Mesendoderm (in vitro differentiated cells): ENCODE measurements at regions not wholly inside any gene's neighbourhood (a gene's known extent, or its start where the extent isn't known, plus 50 kb on each side); places are given as distances from the start of the nearest gene placed in this dataset.

ENCODE experiments used
- DNase-seq: peaks from one replicate; pipeline ENCODE4 v3.0.0; 2013
- H2AK5ac ChIP-seq: 2 replicates; pipeline ENCODE4 v1.6.1; 2013; ENCODE audit warnings: low read length, inconsistent platforms
- H2BK120ac ChIP-seq: 2 replicates; pipeline ENCODE4 v1.6.1; 2013; ENCODE audit warnings: low read depth, mild to moderate bottlenecking, low read length, moderate library complexity, mixed read lengths
- H2BK15ac ChIP-seq: replicated peaks from 2 replicates; pipeline ENCODE4 v1.6.1; 2013; ENCODE audit warnings: low read depth, mild to moderate bottlenecking, moderate library complexity
- H2BK5ac ChIP-seq: 2 replicates; pipeline ENCODE4 v1.6.1; 2013; ENCODE audit warnings: low read length, inconsistent platforms
- H3K18ac ChIP-seq: 2 replicates; pipeline ENCODE4 v1.6.1; 2013; ENCODE audit warnings: mild to moderate bottlenecking, low read length, mixed read lengths
- H3K23ac ChIP-seq: one replicate; pipeline ENCODE4 v1.6.1; 2013; ENCODE audit warnings: low read length
- H3K27ac ChIP-seq: 2 replicates; pipeline ENCODE4 v1.5.1; 2013; ENCODE audit warnings: low read depth, mild to moderate bottlenecking, inconsistent platforms, low read length, moderate library complexity
- H3K27me3 ChIP-seq: 2 replicates; pipeline ENCODE4 v1.6.1; 2013; ENCODE audit warnings: low read length, control low read depth, mild to moderate bottlenecking, inconsistent platforms; ENCODE audit not compliant: insufficient read depth, poor library complexity
- H3K36me3 ChIP-seq: 2 replicates; pipeline ENCODE4 v1.6.1; 2013; ENCODE audit warnings: low read length, inconsistent platforms; ENCODE audit not compliant: control insufficient read depth, insufficient read depth
- H3K4ac ChIP-seq: one replicate; pipeline ENCODE4 v1.6.1; 2013; ENCODE audit warnings: low read depth, mild to moderate bottlenecking, low read length, moderate library complexity
- H3K4me1 ChIP-seq: 2 replicates; pipeline ENCODE4 v1.6.1; 2013; ENCODE audit warnings: low read depth, low read length, inconsistent platforms; ENCODE audit not compliant: control insufficient read depth
- H3K4me2 ChIP-seq: 2 replicates; pipeline ENCODE4 v1.6.1; 2013; ENCODE audit warnings: low read length
- H3K4me3 ChIP-seq: 2 replicates; pipeline ENCODE4 v1.5.1; 2013; ENCODE audit warnings: mild to moderate bottlenecking, low read length
- H3K56ac ChIP-seq: one replicate; pipeline ENCODE4 v1.6.1; 2013; ENCODE audit warnings: low read length
- H3K79me1 ChIP-seq: 2 replicates; pipeline ENCODE4 v1.6.1; 2013; ENCODE audit warnings: low read length, inconsistent platforms
- H3K79me2 ChIP-seq: 2 replicates; pipeline ENCODE4 v1.6.1; 2013; ENCODE audit warnings: mild to moderate bottlenecking, low read length; ENCODE audit not compliant: control insufficient read depth, insufficient read depth
- H3K9ac ChIP-seq: 2 replicates; pipeline ENCODE4 v1.6.1; 2013; ENCODE audit warnings: low read length, inconsistent platforms
- H4K5ac ChIP-seq: one replicate; pipeline ENCODE4 v1.6.1; 2013; ENCODE audit warnings: low read length
- H4K8ac ChIP-seq: one replicate; pipeline ENCODE4 v1.6.1; 2013; ENCODE audit warnings: low read depth, mild to moderate bottlenecking, control low read depth, low read length, moderate library complexity
- WGBS: extraction: QIAGEN DNeasy Blood & Tissue Kit; methylation state at CpG from one replicate; pipeline ENCODE4 v1.1.7; 2013; ENCODE audit warnings: low lambda C conversion rate, missing lambda C conversion rate; ENCODE audit not compliant: insufficient coverage; ENCODE audit errors: extremely low coverage; 5-methylcytosine and 5-hydroxymethylcytosine counted together

GRCh38 chr14:35993684-35993960 lies 167.5 kb downstream of the BRMS1L start:
- no peak overlapping the region for H3K27ac ChIP-seq
- no peaks in the 10 kb centered on the region for H3K27me3 ChIP-seq
- no peaks in the 10 kb centered on the region for H3K79me1 ChIP-seq
- H3K4ac ChIP-seq, result no peak overlapping the region
- H3K79me2 ChIP-seq, result no peaks in the 10 kb centered on the region
- H4K5ac ChIP-seq, result no peak overlapping the region
- no peak overlapping the region for H3K18ac ChIP-seq
- H3K4me1 ChIP-seq, result no peaks in the 10 kb centered on the region
- no CpG with 5 or more reads among the region's 3 CpGs for WGBS
- no peak for DNase-seq
- no peaks in the 10 kb centered on the region for H3K36me3 ChIP-seq
- no peak overlapping the region for H2BK120ac ChIP-seq
- H3K4me3 ChIP-seq, result no peak overlapping the region
- no peak overlapping the region for H3K56ac ChIP-seq
- H2BK15ac ChIP-seq, result no peak overlapping the region
- H3K23ac ChIP-seq, result no peak overlapping the region
- H2AK5ac ChIP-seq, result no peak overlapping the region
- H2BK5ac ChIP-seq, result no peak overlapping the region
- H3K4me2 ChIP-seq, result no peak overlapping the region
- no peak overlapping the region for H3K9ac ChIP-seq
- no peak overlapping the region for H4K8ac ChIP-seq

GRCh38 chr14:35992816-35993683 lies 166.9 kb downstream of the BRMS1L start:
- no peak for DNase-seq
- Histone ChIP-seq H3K23ac (no peak overlapping the region), H3K56ac (no peak overlapping the region), H3K79me2 (no peaks in the 10 kb centered on the region), H3K18ac (no peak overlapping the region), H4K5ac (no peak overlapping the region), H2BK5ac (no peak overlapping the region), H3K36me3 (no peaks in the 10 kb centered on the region), H2BK15ac (no peak overlapping the region), H3K27ac (no peak overlapping the region), H3K4ac (no peak overlapping the region), H3K4me1 (no peaks in the 10 kb centered on the region), H4K8ac (no peak overlapping the region), H2AK5ac (no peak overlapping the region), H3K27me3 (no peaks in the 10 kb centered on the region), H3K79me1 (no peaks in the 10 kb centered on the region), H3K9ac (no peak overlapping the region), H3K4me2 (no peak overlapping the region), H3K4me3 (no peak overlapping the region), H2BK120ac (no peak overlapping the region)
- WGBS, result no CpG with 5 or more reads among the region's 5 CpGs

- Histone ChIP-seq H3K79me2 (no peaks in the 10 kb centered on the region), H3K18ac (no peak overlapping the region)
- no peak for DNase-seq
These were observed 165.2 kb downstream of the BRMS1L start for GRCh38 chr14:35991356-35991755.

GRCh38 chr14:35989736-35990135 lies 163.6 kb downstream of the BRMS1L start:
- Histone ChIP-seq H3K4me2 (no peak overlapping the region), H4K5ac (no peak overlapping the region), H2BK120ac (no peak overlapping the region), H2BK5ac (no peak overlapping the region), H3K79me1 (no peaks in the 10 kb centered on the region), H3K4ac (no peak overlapping the region), H3K23ac (no peak overlapping the region), H3K4me1 (no peaks in the 10 kb centered on the region), H2AK5ac (no peak overlapping the region), H3K18ac (no peak overlapping the region), H3K27me3 (no peaks in the 10 kb centered on the region), H3K4me3 (no peak overlapping the region), H3K79me2 (no peaks in the 10 kb centered on the region), H3K36me3 (no peaks in the 10 kb centered on the region), H3K9ac (no peak overlapping the region), H3K56ac (no peak overlapping the region), H4K8ac (no peak overlapping the region), H3K27ac (no peak overlapping the region), H2BK15ac (no peak overlapping the region)
- no CpG with 5 or more reads among the region's 4 CpGs for WGBS
- DNase-seq, result no peak

More at GRCh38 chr14:35991356-35991755, 165.2 kb downstream of the BRMS1L start:
- no peak overlapping the region for H2BK5ac ChIP-seq
- no peak overlapping the region for H2BK120ac ChIP-seq
- no peaks in the 10 kb centered on the region for H3K79me1 ChIP-seq
- H3K9ac ChIP-seq, result no peak overlapping the region
- no peaks in the 10 kb centered on the region for H3K27me3 ChIP-seq
- H3K4me2 ChIP-seq, result no peak overlapping the region
- H3K4ac ChIP-seq, result no peak overlapping the region
- no peak overlapping the region for H4K8ac ChIP-seq
- no peak overlapping the region for H2AK5ac ChIP-seq
- no peak overlapping the region for H2BK15ac ChIP-seq
- H3K56ac ChIP-seq, result no peak overlapping the region
- no peaks in the 10 kb centered on the region for H3K4me1 ChIP-seq
- H3K23ac ChIP-seq, result no peak overlapping the region
- no peak overlapping the region for H3K27ac ChIP-seq
- H3K4me3 ChIP-seq, result no peak overlapping the region
- H4K5ac ChIP-seq, result no peak overlapping the region
- H3K36me3 ChIP-seq, result no peaks in the 10 kb centered on the region

GRCh38 chr14:35988972-35989690 lies 163.0 kb downstream of the BRMS1L start:
- Histone ChIP-seq H3K27ac (no peak overlapping the region), H4K8ac (no peak overlapping the region), H3K4me2 (no peak overlapping the region), H3K9ac (no peak overlapping the region), H3K56ac (no peak overlapping the region), H4K5ac (no peak overlapping the region), H3K18ac (no peak overlapping the region), H3K79me2 (no peaks in the 10 kb centered on the region), H3K4me1 (no peaks in the 10 kb centered on the region), H2AK5ac (no peak overlapping the region), H3K4me3 (no peak overlapping the region), H2BK5ac (no peak overlapping the region), H2BK15ac (no peak overlapping the region), H3K79me1 (no peaks in the 10 kb centered on the region), H3K36me3 (no peaks in the 10 kb centered on the region), H3K4ac (no peak overlapping the region), H3K23ac (no peak overlapping the region), H2BK120ac (no peak overlapping the region), H3K27me3 (no peaks in the 10 kb centered on the region)
- DNase-seq, result no peak
- no CpG with 5 or more reads among the region's 12 CpGs for WGBS
